Lower leg skin (tissue), 3 donors: ENCODE measurements at regions not wholly inside any gene's neighbourhood (a gene's known extent, or its start where the extent isn't known, plus 50 kb on each side); places are given as distances from the start of the nearest gene placed in this dataset.

Source experiments
- CTCF ChIP-seq, 3 donors: fragments of 450-650 bp; IDR thresholded peaks; one replicate each; pipeline ENCODE4 v1.5.1; 2016; ENCODE audit warnings: antibody characterized with exemption in 3 of 3, mild to moderate bottlenecking in 3 of 3, moderate library complexity in 2 of 3
- POLR2A ChIP-seq, 2 donors: fragments of 450-650 bp; IDR thresholded peaks; one replicate each; pipeline ENCODE4 v1.6.1; 2016 to 2017; ENCODE audit warnings: antibody characterized with exemption in 2 of 2, mild to moderate bottlenecking in 1 of 2, moderate library complexity in 1 of 2

- no peak for TF ChIP-seq POLR2A (IDR thresholded peaks at IDR 0.05)
- no peak for TF ChIP-seq CTCF (IDR thresholded peaks at IDR 0.05)
Measured at GRCh38 chr17:72426948-72427760, 306.3 kb downstream of the SOX9 start.
